Smooth muscle cell (in vitro differentiated cells): ENCODE measurements at regions not wholly inside any gene's neighbourhood (a gene's known extent, or its start where the extent isn't known, plus 50 kb on each side); places are given as distances from the start of the nearest gene placed in this dataset.

Experiments used
- DNase-seq: peaks from one replicate; lab custom pipeline; 2025; ENCODE audit not compliant: unreplicated experiment; lab: John Stamatoyannopoulos, UW
- H2AFZ ChIP-seq: fragments of 200-600 bp; sonication (generic); 2 replicates; pipeline ENCODE4 v1.6.0; 2016; ENCODE audit warnings: antibody characterized with exemption, low read depth, mild to moderate bottlenecking
- H3F3A ChIP-seq: fragments of 200-600 bp; sonication (generic); 2 replicates; pipeline ENCODE4 v1.6.0; 2017; ENCODE audit warnings: antibody characterized with exemption, low read depth
- H3K27ac ChIP-seq: fragments of 200-600 bp; sonication (generic); 2 replicates; pipeline ENCODE4 v1.5.1; 2016; ENCODE audit warnings: low read depth, mild to moderate bottlenecking
- H3K27me3 ChIP-seq: fragments of 200-600 bp; sonication (generic); 2 replicates; pipeline ENCODE4 v1.6.1; 2016; ENCODE audit warnings: low read depth, mild to moderate bottlenecking
- H3K36me3 ChIP-seq: fragments of 200-600 bp; sonication (generic); 2 replicates; pipeline ENCODE4 v1.5.1; 2016; ENCODE audit warnings: low read depth
- H3K4me1 ChIP-seq: fragments of 200-600 bp; sonication (generic); 2 replicates; pipeline ENCODE4 v1.5.1; 2016; ENCODE audit warnings: low read depth
- H3K4me2 ChIP-seq: fragments of 200-600 bp; sonication (generic); 2 replicates; pipeline ENCODE4 v1.6.0; 2016; ENCODE audit warnings: mild to moderate bottlenecking
- H3K4me3 ChIP-seq: fragments of 200-600 bp; sonication (generic); 2 replicates; pipeline ENCODE4 v1.5.1; 2016; ENCODE audit warnings: mild to moderate bottlenecking
- H3K79me2 ChIP-seq: fragments of 200-600 bp; sonication (generic); 2 replicates; pipeline ENCODE4 v1.6.0; 2016; ENCODE audit warnings: low read depth, mild to moderate bottlenecking
- H3K9ac ChIP-seq: fragments of 200-600 bp; sonication (generic); 2 replicates; pipeline ENCODE4 v1.6.0; 2016; ENCODE audit warnings: low read depth
- H3K9me3 ChIP-seq: fragments of 200-600 bp; sonication (generic); replicated peaks from 2 replicates; pipeline ENCODE4 v1.5.1; 2016; ENCODE audit warnings: low read depth
- H4K20me1 ChIP-seq: fragments of 200-600 bp; sonication (generic); 2 replicates; pipeline ENCODE4 v1.6.0; 2016; ENCODE audit warnings: low read depth
- CTCF ChIP-seq: fragments of 200-600 bp; sonication (generic); IDR thresholded peaks from 2 replicates; pipeline ENCODE4 v1.5.1; 2017; ENCODE audit warnings: borderline replicate concordance, mild to moderate bottlenecking, antibody characterized with exemption; ENCODE audit not compliant: insufficient read depth, poor library complexity, severe bottlenecking
- WGBS: methylation state at CpG from one replicate; pipeline ENCODE4 v1.1.7; 2016; ENCODE audit warnings: low lambda C conversion rate; 5-methylcytosine and 5-hydroxymethylcytosine counted together

GRCh38 chr1:177865807-177866206 is 104.1 kb downstream of the SEC16B start:
- Histone ChIP-seq H4K20me1 (no peaks in the 10 kb centered on the region), H3K79me2 (no peaks in the 10 kb centered on the region), H3K36me3 (no peaks in the 10 kb centered on the region), H3K4me1 (no peaks in the 10 kb centered on the region), H3F3A (no peaks in the 10 kb centered on the region), H2AFZ (no peak overlapping the region), H3K9ac (no peak overlapping the region), H3K27ac (no peak overlapping the region), H3K9me3 (no peaks in the 10 kb centered on the region), H3K4me2 (no peak overlapping the region), H3K4me3 (no peak overlapping the region), H3K27me3 (no peaks in the 10 kb centered on the region)
- 92% methylated on average over 3 of the region's 3 CpGs for WGBS
- TF ChIP-seq CTCF = no peak
- no peak for DNase-seq

- no peak for TF ChIP-seq CTCF
- no peak overlapping the region for H3K27ac ChIP-seq
- no peaks in the 10 kb centered on the region for H3K9me3 ChIP-seq
- H3K27me3 ChIP-seq = no peaks in the 10 kb centered on the region
- no peaks in the 10 kb centered on the region for H4K20me1 ChIP-seq
- no peak overlapping the region for H3K4me2 ChIP-seq
- H2AFZ ChIP-seq = no peak overlapping the region
- 75% methylated on average over 2 of the region's 2 CpGs for WGBS
- no peaks in the 10 kb centered on the region for H3F3A ChIP-seq
- DNase-seq = no peak
- no peaks in the 10 kb centered on the region for H3K79me2 ChIP-seq
- no peak overlapping the region for H3K9ac ChIP-seq
- no peak overlapping the region for H3K4me3 ChIP-seq
- H3K36me3 ChIP-seq = no peaks in the 10 kb centered on the region
- H3K4me1 ChIP-seq = no peaks in the 10 kb centered on the region
Observed at GRCh38 chr1:177864538-177865305, 105.1 kb downstream of the SEC16B start.

GRCh38 chr1:177863796-177864195 is 106.1 kb downstream of the SEC16B start:
- DNase-seq = no peak
- 85% methylated on average over 4 of the region's 4 CpGs for WGBS

More at GRCh38 chr1:177863796-177864195, 106.1 kb downstream of the SEC16B start:
- Histone ChIP-seq H3K9ac (no peak overlapping the region), H3K4me2 (no peak overlapping the region), H3K27ac (no peak overlapping the region), H3K36me3 (no peaks in the 10 kb centered on the region), H2AFZ (no peak overlapping the region), H4K20me1 (no peaks in the 10 kb centered on the region), H3F3A (no peaks in the 10 kb centered on the region), H3K79me2 (no peaks in the 10 kb centered on the region), H3K4me3 (no peak overlapping the region), H3K27me3 (no peaks in the 10 kb centered on the region), H3K4me1 (no peaks in the 10 kb centered on the region), H3K9me3 (no peaks in the 10 kb centered on the region)
- TF ChIP-seq CTCF = no peak
